HuH-7 (cell line): ENCODE measurements at regions not wholly inside any gene's neighbourhood (a gene's known extent, or its start where the extent isn't known, plus 50 kb on each side); places are given as distances from the start of the nearest gene placed in this dataset.
"Not testable (repeated sequence)": the region's sequence is repeated elsewhere in the genome, so short reads cannot be mapped to it uniquely, and the experiment has no call there.

Experiments
- DNase-seq: peaks from one replicate; pipeline ENCODE4 v3.0.0; 2011; ENCODE audit warnings: low spot score

- DNase-seq: no peak
Measured at GRCh38 chr11:110347660-110348059, 51.2 kb upstream of the RDX start.

- DNase-seq: no peak
Measured at GRCh38 chr11:110349138-110349996, 53.0 kb upstream of the RDX start.

GRCh38 chr11:110349997-110350383 lies 53.6 kb upstream of the RDX start:
- DNase-seq: not testable (repeated sequence)

GRCh38 chr11:110355011-110355744 lies 58.8 kb upstream of the RDX start:
- no peak for DNase-seq

GRCh38 chr11:110356762-110357671 lies 60.6 kb upstream of the RDX start:
- no peak for DNase-seq

GRCh38 chr11:110358336-110358735 lies 61.9 kb upstream of the RDX start:
- no peak for DNase-seq

GRCh38 chr11:110360781-110361408 lies 64.5 kb upstream of the RDX start:
- not testable (repeated sequence) for DNase-seq

- DNase-seq: no peak
Measured at GRCh38 chr11:110362971-110363509, 66.6 kb upstream of the RDX start.

- DNase-seq: no peak
Measured at GRCh38 chr11:110366291-110366690, 63.5 kb upstream of the FDX1 start.

GRCh38 chr11:110367571-110367970 lies 62.2 kb upstream of the FDX1 start:
- no peak for DNase-seq

- DNase-seq: no peak
Measured at GRCh38 chr11:110371084-110371483, 58.7 kb upstream of the FDX1 start.

- no peak for DNase-seq
Measured at GRCh38 chr11:110373051-110373702, 56.6 kb upstream of the FDX1 start.

- DNase-seq: no peak
Measured at GRCh38 chr11:110374921-110375320, 54.8 kb upstream of the FDX1 start.

- no peak for DNase-seq
Measured at GRCh38 chr11:110375351-110375750, 54.4 kb upstream of the FDX1 start.

- no peak for DNase-seq
Measured at GRCh38 chr11:110376021-110376420, 53.7 kb upstream of the FDX1 start.

GRCh38 chr11:110376711-110377324 lies 52.9 kb upstream of the FDX1 start:
- peak; percentile 44 for DNase-seq

GRCh38 chr11:110377434-110377833 lies 52.3 kb upstream of the FDX1 start:
- no peak for DNase-seq

- DNase-seq: no peak
Measured at GRCh38 chr11:110379261-110379660, 50.5 kb upstream of the FDX1 start.

GRCh38 chr11:110379936-110380335 lies 49.8 kb upstream of the FDX1 start:
- DNase-seq: no peak
